ENCODE measurements at regions not wholly inside any gene's neighbourhood (a gene's known extent, or its start where the extent isn't known, plus 50 kb on each side); places are given as distances from the start of the nearest gene placed in this dataset.

DNA sequence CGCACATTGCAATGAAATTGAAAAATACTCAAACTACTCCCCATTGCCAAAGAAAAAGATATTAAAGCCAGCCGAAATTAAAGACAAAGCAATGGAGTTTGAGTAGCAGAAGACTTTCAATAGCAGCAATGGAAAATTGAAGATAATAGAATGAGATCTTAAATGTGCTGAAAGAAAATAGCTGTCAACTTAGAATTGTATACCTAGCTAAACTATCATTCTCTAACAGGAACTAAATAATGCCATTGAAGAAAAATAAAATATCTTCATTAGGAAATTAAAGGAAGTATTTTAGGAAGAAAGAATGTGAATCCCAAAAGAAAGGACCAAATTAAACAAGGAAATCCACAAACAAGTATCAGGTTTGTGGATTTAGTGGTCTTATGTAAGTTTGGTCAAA lies 165.6 kb downstream of the USP31 start:
- TF ChIP-seq, protein P1, sequence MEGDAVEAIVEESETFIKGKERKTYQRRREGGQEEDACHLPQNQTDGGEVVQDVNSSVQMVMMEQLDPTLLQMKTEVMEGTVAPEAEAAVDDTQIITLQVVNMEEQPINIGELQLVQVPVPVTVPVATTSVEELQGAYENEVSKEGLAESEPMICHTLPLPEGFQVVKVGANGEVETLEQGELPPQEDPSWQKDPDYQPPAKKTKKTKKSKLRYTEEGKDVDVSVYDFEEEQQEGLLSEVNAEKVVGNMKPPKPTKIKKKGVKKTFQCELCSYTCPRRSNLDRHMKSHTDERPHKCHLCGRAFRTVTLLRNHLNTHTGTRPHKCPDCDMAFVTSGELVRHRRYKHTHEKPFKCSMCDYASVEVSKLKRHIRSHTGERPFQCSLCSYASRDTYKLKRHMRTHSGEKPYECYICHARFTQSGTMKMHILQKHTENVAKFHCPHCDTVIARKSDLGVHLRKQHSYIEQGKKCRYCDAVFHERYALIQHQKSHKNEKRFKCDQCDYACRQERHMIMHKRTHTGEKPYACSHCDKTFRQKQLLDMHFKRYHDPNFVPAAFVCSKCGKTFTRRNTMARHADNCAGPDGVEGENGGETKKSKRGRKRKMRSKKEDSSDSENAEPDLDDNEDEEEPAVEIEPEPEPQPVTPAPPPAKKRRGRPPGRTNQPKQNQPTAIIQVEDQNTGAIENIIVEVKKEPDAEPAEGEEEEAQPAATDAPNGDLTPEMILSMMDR (IDR thresholded peaks at IDR 0.05), result no peak
- TF ChIP-seq POLR2A (IDR thresholded peaks at IDR 0.05), result no peak
